ENCODE measurements at regions not wholly inside any gene's neighbourhood (a gene's known extent, or its start where the extent isn't known, plus 50 kb on each side); places are given as distances from the start of the nearest gene placed in this dataset.
"Not testable (repeated sequence)": the region's sequence is repeated elsewhere in the genome, so short reads cannot be mapped to it uniquely, and the experiment has no call there.

DNA sequence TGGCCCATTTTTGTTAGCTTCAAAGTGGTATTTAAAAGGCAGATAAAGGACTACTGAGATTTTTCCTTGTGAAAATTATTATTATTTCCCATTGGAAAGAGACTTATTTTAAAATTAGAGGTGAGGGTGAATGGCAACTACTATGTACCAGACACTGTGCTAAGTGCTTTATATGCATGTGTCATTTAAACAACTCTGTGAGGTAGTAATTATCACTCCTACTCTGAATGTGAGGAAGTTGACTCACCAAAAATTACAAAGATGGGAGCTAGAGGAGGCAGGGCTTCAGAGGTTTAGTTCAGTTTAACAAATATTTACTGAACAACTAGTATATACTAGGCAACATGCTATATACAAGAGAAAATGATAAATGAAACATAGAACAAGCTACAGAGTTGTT, 78.2 kb downstream of the MSL3 start:
- DNase-seq: no peak

DNA sequence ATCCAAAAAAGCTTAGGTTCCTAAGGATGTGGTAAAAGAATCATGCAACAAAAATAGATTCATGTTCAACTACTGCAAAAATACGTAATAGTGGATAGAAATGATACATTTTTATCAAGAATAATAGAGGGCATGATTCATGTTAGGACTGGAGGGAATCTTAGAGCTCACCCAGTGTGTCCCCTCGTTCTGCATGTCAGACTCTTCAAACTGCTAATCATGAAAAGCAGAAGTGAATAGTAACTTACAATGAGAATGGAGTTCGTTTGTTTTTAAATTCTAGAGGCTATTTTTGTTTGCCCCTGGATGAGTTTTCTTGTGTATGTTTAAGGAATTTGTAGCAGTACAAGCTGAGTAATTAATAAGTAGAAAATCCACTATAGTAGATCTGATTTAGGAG, 79.4 kb downstream of the MSL3 start:
- no peak for DNase-seq

GRCh38 chrX:11864171-11864570, 106.1 kb downstream of the MSL3 start:
- DNase-seq: no peak

DNA sequence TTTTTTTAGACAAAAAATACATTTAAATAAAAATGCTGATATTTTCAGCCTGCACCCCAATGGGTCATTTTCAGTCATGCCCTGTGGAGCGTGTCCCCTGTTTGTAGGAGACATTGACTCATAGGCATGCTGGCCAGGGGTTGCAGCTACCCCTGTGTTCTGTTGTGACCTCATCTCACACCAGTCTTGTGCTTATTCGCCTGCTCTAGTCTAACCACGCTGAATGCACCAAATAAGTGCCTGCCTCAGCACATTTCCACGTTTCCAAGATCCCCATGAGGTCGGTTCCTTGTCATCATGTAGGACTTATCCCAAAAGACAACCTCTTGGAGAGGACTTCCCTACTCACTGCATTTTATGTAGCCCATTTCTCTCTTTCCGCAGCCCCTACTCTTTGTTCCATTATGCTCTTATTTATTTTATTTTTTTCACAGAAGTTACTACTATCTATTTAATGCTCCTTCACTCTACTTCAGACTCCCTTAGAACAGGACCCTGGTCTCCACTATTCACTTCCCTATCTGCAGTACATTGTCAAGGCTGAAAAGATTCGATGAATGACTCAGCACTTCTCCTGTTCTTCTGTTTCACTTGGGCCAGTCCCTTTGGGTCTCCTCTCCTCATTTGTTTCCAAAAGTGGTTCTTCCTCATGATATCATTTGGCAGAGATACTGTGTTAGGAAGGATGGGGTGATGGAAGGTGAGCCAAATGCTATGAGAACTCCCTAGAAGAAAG, 109.7 kb downstream of the MSL3 start:
- no peak for DNase-seq

DNA sequence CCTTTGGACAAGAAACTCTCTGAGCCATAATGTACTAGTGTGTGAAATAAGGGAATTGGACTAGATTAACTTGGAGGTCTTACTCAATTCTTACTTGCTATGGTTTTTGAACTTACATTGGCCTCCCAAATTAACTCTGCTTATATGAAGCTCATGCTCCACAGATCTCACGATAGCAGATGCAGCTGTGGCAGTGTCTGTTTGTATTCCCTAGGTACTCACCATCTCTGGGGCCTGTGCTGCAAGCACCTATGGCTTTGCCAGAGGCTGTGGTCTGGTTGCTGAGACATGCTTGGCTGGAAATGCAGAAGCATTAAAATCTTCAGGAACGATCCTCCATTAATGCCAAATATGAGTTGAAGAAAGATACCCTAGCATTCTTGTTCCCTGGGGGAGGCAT, 112.8 kb downstream of the MSL3 start:
- DNase-seq: no peak

DNA sequence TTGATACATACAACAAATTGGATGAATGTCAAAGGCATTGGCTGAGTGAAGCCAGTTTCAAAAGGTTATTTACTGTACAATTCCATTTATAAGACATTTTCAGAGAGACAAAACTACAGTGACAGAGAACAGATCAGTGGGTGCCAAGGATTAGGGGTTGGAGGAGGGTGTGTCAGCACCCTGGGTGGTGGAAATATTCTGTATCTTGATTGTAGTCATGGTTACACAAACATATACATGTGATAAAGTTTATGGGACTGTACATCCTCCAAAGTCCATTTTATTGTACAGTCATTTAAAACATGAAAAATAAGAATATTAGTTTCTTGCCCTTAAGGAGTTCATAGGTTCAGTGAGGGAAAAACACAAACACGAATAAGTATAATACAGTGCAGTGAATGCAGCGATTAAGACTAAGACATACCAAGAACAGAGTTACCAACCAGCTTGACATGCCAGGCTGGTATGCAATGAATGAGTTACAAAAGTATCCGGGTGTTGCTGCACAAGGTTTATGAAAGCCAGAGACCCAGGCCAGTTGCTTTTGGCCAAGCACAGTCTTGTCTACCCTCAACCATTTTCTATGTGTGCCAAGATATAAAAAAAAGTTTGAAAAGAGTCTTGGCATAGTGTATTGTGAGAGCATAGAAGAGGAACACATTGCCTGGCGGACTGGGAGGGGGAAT, 123.6 kb downstream of the MSL3 start:
- DNase-seq: no peak

GRCh38 chrX:11886745-11887144, 128.7 kb downstream of the MSL3 start:
- no peak for DNase-seq

- DNase-seq: no peak
These were observed 129.1 kb downstream of the MSL3 start for GRCh38 chrX:11887175-11887574.

- no peak for DNase-seq
These were observed 130.4 kb downstream of the MSL3 start for GRCh38 chrX:11888421-11888820.

GRCh38 chrX:11889791-11890190, 131.8 kb downstream of the MSL3 start:
- DNase-seq: no peak

GRCh38 chrX:11890836-11891514, 132.9 kb downstream of the MSL3 start:
- DNase-seq: peak; percentile 23 to 36

- DNase-seq: no peak
These were observed 136.1 kb downstream of the MSL3 start for GRCh38 chrX:11893933-11894710.

DNA sequence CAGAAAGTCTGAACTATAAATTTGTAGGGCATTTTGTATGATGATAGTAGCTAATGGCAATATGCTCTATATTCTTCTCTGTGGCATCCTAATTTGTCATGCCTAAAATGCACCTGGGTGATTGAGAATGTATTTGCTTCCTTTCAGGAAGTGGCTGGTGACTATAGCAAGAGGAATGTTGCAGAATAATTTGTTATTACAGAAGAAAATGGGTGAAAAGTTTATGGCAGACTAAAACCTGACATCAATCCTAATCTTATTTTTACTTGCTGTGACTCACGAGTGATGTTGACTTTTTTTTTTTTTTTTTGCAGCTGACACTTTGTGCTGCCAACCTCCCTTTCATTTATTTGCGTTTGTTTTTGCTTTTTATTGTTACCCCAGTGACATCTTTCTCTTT, 141.1 kb downstream of the MSL3 start:
- DNase-seq: peak in 1 of 2 donors; percentile 2

DNA sequence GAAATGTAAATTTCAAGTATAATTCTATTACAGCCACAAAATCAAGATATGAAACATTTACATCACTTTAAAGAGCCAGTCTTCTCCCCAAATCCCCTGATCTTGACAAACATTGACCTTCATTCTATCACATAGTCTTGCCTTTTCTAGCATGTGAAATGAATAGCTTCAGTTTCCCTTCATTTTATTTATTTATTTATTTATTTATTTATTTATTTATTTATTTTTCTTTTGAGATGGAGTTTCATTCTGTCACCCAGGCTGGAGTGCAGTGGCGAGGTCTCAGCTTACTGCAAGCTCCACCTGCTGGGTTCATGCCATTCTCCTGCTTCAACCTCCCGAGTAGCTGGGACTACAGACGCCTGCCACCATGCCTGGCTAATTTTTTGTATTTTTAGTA, 147.9 kb downstream of the MSL3 start:
- not testable (repeated sequence) for DNase-seq

GRCh38 chrX:11908371-11908770, 150.3 kb downstream of the MSL3 start:
- peak; percentile 13 to 55 for DNase-seq

DNA sequence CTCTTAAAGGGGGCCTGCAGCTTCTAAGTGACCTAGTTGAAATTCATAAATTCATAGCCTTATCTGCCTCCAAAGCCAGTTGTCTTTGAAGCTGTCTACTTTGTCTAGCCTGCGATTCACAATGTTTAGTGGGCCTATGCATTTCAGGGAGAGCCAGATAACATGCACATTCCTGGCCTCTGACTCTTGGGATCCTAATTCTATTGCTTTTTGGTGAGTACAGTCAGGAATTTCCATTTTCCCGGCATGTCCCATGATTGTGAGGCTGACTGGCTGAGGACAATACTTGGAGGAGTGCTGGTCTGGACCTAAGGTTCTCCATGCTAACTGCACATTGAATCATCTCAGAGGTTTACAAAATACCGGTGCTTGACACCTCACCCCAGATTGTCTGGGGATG, 155.0 kb downstream of the MSL3 start:
- DNase-seq: no peak

- DNase-seq: no peak
These were observed 171.4 kb downstream of the MSL3 start for GRCh38 chrX:11929476-11929875.

DNA sequence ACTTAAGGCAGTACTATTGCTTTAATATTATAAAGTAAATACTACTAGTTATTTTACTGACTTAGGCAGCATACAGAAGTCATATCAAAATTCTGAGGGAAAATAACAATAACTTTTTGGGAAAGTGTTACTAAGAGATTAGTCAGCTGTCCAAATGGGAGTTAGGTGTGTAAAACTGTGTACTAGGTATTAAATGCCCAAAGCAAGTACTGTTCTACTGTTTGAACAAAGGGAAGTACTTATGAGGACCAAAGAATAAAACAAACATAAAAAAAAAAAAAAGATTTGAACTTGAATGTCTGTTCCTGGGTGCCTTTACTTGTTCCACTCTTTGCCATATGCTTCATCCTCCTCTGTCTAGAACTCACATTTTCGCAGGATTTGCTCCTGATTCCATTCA, 174.4 kb downstream of the MSL3 start:
- no peak for DNase-seq

GRCh38 chrX:11934089-11934488, 176.1 kb downstream of the MSL3 start:
- DNase-seq: no peak

GRCh38 chrX:11941571-11941970, 183.5 kb downstream of the MSL3 start:
- no peak for DNase-seq

GRCh38 chrX:11944501-11944900, 186.5 kb downstream of the MSL3 start:
- DNase-seq: no peak

DNA sequence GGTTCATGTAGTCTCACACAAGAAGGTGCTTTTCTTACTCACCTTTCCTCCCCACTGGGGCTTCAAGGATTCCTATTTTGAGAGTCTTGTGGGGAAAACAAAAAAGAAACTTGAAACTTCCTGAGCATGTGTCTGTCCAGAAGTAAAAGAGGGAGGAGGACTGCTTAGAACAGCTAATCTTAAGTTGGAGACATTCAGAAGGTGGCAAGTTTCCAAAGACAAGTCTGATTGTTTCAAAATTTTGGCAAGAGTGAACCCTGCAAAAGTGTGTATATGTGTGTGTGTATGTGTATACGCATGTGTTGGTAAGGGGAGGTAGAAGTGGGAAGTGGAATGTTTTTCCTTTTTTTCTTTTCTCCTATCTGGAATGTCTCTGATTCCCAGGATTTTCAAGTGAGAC, 189.0 kb upstream of the FRMPD4 start:
- no peak for DNase-seq

DNA sequence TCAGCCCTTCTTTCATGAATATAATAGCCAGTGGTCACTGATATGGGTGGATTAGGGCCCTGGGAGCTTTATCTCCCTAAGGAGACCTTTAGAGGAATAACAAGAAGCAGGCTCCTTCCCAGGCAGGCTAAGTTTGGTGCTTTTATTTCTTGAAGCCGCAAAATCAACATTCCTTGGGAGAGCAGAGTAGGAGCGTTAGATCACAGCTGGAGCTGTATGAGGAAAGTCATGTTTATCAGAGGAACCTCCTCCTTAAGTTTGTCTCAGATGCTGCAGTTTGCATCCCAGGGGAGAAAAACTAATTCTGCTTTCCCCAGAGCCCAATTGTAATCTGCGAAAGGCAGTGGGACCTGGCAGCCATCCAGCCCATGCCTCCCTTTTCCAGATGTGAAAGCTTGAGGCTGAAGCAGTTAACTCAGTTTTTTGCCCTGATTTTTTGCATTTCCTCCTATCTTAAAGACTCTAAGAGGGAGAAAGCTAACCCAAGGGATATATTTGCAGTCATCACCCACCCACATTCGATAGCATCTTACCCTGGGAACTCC, 186.0 kb upstream of the FRMPD4 start:
- no peak for DNase-seq

Measured in inflammatory macrophage treated with lipopolysaccharide for 1 hour (primary cell).